Cardiac septum (tissue), 1 donor: ENCODE measurements at regions not wholly inside any gene's neighbourhood (a gene's known extent, or its start where the extent isn't known, plus 50 kb on each side); places are given as distances from the start of the nearest gene placed in this dataset.
"Not testable (repeated sequence)": the region's sequence is repeated elsewhere in the genome, so short reads cannot be mapped to it uniquely, and the experiment has no call there.

Experiments
- DNase-seq: peaks from one replicate; pipeline ENCODE4 v3.0.0-alpha.2; 2020; ENCODE audit warnings: low spot score
- intact Hi-C: fragments of 100-400 bp; cut with DNase I; formaldehyde crosslinking; loops from one replicate; pipeline ENCODE4 v1.14.0; 2022
- donor health status: DM: no; HTN: no; CAD: no.

DNA sequence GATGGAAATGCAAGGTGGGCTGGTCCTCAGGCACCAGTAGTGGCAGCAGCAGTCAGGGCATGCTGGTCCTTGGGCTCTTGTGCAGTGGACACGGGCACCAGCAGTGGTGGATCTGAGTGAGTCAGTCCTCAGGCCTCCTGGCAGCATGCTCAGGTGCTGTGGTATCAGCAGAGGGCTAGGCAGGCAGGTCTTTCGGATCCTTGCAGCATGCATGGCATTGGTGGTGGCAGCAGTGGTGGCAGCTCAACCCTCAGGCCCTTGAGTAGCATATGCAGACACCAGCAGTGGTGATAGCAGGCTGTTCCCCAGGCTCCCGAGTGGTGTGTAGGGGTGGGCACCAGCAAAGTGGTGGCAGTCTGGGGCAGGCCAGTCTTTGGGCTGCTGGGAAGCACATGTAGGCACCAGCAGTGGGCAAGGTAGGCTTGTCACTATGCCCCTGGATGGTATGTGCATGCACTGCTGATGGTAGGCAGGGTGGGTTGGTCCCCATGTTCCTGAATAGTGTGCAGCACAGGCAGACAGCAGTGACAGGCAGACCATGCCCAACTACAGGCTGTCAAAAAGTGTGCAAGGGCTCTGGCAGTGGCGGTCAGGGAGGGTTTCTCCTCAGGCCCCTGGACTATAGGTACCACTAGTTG lies 606.0 kb downstream of the ADCYAP1 start:
- intact Hi-C loops, result no loop called here
- no peak for DNase-seq

DNA sequence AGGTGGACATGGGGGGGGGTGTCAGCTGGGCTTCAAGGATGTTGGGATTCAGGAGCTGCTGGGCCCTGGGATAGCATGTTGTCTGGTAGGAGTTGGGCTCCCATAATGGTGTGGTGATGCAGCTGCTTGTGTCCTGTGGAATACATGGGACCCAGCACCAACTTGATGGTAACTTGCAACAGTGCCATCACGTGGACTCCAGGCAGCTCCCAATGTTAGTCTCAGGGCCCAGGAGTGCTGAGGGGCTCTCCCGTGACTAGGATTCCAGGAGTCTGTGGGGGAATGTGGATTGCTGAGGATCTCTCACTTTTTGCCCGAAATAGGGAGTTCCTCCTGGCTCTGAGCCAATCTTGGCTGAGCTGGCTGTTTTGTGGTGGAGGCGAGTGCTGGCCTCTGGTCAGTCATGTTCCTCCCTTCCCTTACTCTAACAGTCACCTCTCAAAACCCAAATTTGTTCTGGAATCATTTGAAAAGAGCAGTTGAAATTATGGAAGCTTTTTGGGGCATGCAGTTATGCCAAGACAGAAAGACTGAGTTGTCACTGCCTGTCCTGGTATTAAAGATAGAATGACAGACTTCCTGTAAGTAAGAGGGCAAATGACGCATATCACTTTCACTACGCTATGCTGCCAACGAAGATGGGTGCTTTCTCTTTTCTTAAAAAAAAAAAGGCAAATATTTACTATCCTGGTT lies 607.1 kb downstream of the ADCYAP1 start:
- intact Hi-C loops, result no loop called here
- no peak for DNase-seq

DNA sequence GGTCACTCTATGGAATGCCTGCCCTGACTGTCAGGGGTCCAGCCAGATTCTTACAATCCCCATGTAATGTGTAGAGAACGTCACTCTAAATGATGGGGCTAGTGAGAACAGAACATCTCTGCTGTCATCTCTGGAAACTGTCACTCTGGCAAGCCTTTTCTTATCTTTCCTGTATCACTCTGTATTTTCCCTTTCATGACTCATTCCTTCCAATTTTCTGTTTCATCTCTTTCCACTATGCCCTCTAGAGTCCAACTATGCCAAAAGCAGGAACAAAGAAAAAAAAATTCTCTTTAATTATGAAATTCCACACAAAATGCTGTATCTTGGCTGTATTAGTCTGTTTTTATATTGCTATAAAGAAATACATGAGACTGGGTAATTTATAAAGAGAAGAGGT lies 608.8 kb downstream of the ADCYAP1 start:
- DNase-seq, result no peak
- intact Hi-C loops, result no loop called here

DNA sequence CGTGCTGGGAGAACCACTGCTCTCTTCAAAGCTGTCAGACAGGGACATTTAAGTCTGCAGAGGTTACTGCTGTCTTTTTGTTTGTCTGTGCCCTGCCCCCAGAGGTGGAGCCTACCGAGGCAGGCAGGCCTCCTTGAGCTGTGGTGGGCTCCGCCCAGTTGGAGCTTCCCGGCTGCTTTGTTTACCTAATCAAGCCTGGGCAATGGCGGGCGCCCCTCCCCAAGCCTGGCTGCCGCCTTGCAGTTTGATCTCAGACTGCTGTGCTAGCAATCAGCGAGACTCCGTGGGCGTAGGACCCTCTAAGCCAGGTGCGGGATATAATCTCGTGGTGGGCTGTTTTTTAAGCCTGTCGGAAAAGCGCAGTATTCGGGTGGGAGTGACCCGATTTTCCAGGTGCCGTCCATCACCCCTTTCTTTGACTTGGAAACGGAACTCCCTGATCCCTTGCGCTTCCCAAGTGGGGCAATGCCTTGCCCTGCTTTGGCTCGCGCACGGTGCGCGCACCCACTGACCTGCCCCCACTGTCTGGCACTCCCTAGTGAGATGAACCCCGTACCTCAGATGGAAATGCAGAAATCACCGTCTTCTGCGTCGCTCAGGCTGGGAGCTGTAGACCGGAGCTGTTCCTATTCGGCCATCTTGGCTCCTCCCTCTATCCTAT lies 617.0 kb downstream of the ADCYAP1 start:
- intact Hi-C loops, DNase-seq: not testable (repeated sequence)

DNA sequence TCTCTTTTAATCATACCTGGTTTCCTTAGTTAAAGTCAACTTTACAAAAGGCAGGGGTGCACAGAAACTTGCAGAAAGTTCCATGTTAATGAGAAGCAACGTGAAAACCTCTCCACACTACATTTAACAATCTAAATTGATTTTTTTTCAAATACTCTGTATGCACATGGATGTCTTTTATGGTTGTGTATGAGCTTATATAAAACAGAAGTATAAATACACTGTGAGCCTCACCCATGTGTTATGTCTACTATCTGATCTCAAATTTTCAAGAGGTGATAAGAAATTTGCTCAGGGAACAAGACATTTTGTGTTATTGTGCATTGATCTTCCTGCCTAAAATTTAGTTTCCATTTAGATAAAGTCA lies 617.6 kb downstream of the ADCYAP1 start:
- intact Hi-C loops, result no loop called here
- no peak for DNase-seq

DNA sequence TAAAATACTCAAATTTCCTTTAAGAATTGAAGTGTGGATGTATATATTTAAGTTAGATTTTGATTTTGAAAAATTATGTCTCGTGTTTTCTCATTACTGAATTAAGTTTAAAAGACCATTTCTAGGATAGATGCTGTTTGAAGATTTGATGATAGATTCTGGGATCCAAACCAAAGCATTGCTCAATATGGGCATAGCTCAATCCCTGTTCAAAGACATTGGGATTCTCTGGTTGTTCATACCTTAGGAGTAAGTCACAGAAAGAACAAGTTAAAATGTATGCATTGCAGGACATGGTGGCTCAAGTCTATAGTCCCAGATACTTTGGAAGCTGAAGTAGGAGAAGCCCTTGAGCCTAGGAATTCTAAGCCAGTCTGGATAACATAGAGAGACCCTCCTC lies 622.3 kb downstream of the ADCYAP1 start:
- DNase-seq, result no peak
- intact Hi-C loops, result no loop called here

- no peak for DNase-seq
- intact Hi-C loops, result no loop called here
These were observed 623.1 kb downstream of the ADCYAP1 start for GRCh38 chr18:1527805-1528204.

GRCh38 chr18:1528447-1528846 lies 623.8 kb downstream of the ADCYAP1 start:
- intact Hi-C loops, result no loop called here
- DNase-seq, result no peak

DNA sequence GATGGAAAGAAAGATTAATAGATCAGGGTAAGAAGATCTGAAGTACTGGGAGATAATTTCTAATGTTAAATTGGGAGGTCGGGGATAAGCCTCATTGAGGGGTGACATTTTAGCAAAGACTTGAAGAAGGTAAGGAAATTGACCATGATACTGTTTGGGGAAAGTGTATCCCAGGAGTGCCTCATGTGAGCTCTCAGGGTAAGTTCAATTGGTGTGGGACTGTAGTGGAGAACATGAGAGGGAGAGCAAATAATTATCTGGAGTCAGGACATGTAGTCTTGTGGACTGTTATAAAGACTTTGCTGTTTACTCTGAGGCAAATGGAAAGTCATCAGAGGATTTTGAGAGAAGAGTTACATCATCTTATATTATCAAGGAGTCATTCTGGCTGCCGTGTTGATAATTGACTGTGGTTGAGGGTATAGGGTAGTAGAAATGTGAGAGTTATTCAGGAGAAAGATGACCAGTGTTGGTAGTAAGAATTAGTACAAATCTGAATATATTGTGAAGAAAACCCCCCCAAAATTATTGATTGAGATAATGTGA lies 624.4 kb downstream of the ADCYAP1 start:
- no peak for DNase-seq
- intact Hi-C loops, result no loop called here

DNA sequence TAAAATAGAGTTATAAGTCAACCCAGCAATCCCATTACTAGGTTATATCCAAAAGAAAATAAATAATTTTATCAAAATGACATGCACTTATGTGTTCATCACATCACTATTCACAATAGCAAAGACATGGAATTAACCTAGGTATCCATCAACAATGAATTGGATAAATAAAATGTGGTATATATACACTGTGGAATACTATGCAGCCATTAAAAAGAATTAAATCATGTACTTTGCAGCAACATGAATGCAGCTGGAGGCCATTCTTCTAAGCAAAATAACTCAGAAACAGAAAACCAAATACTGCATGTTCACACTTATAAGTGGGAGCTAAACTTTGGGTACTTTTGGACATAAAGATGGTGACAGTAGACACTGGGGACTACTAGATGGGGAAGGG lies 626.0 kb downstream of the ADCYAP1 start:
- no peak for DNase-seq
- intact Hi-C loops, result no loop called here

- intact Hi-C loops, result no loop called here
- DNase-seq, result no peak
These were observed 634.6 kb downstream of the ADCYAP1 start for GRCh38 chr18:1539276-1539675.

GRCh38 chr18:1541478-1541877 lies 636.8 kb downstream of the ADCYAP1 start:
- intact Hi-C loops, result no loop called here
- DNase-seq, result no peak

GRCh38 chr18:1542230-1542774 lies 637.6 kb downstream of the ADCYAP1 start:
- DNase-seq, result no peak
- intact Hi-C loops, result no loop called here

- intact Hi-C loops, result no loop called here
These were observed 639.3 kb downstream of the ADCYAP1 start for GRCh38 chr18:1544016-1544415.

DNA sequence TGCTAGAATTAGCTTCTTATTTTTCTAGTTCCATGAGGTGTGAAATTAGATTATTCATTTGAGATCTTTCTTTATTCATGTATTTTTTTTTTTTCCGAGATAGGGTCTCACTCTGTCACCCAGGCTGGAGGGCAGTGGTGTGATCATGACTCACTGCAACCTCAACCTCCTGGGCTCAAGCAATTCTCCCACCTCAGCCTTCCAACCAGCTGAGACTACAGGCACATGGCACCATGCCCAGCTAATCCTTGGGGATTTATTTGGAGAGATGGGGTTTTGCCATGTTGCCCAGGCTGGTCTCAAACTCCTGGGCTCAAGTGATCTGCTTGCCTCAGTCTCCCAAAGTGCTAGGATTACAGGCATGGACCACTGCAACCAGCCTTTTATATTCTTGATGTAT lies 653.0 kb downstream of the ADCYAP1 start:
- DNase-seq, intact Hi-C loops: not testable (repeated sequence)

More at GRCh38 chr18:1544016-1544415, 639.3 kb downstream of the ADCYAP1 start:
- DNase-seq, result no peak

DNA sequence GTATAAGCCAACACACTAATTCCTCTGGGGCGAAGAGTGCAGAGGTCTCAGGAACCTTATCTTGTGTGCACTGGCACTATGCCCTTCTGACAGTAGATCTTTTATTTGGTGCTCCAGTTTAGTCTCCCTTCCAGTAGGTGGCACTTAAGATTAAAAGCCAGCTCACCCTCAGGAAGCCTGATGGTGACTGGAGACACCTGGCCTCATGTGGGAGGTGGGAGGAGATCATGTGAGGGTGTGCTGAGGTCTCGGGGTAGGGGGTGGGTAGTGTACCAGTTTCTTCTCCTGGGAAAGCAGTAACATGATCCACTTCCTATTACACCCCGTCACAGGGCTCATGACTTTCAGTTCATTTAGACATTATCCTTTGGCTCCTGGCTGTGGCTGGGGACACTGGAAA lies 654.9 kb downstream of the ADCYAP1 start:
- no peak for DNase-seq
- intact Hi-C loops, result no loop called here

GRCh38 chr18:1564793-1565192 lies 660.1 kb downstream of the ADCYAP1 start:
- DNase-seq, result no peak
- intact Hi-C loops, result no loop called here

DNA sequence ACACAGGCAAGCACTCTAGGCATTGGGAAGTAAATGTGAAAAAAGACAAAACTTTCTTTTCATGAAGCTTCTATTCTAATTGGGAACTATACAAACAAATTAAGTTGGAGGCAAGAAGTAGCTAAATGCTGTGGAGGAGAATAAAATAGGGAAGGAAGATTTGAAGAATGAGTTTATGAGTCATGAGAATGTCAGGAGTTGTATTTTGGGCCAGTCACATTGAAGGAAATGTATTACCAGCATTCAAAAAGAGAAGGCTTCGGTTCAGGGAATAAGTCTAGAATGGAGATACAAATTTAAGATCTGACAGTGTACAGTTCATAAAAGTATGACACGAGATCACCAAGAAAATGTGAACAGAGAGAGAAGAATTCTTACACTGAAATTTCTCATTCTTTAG lies 666.5 kb downstream of the ADCYAP1 start:
- DNase-seq, result no peak
- intact Hi-C loops, result no loop called here

GRCh38 chr18:1573732-1574131 lies 669.1 kb downstream of the ADCYAP1 start:
- no peak for DNase-seq
- intact Hi-C loops, result no loop called here

- intact Hi-C loops, result no loop called here
- no peak for DNase-seq
These were observed 670.4 kb downstream of the ADCYAP1 start for GRCh38 chr18:1575084-1575483.

GRCh38 chr18:1578505-1578904 lies 673.8 kb downstream of the ADCYAP1 start:
- no peak for DNase-seq
- intact Hi-C loops, result no loop called here
